SU-DHL-6 (cell line): ENCODE measurements at regions not wholly inside any gene's neighbourhood (a gene's known extent, or its start where the extent isn't known, plus 50 kb on each side); places are given as distances from the start of the nearest gene placed in this dataset.

Source experiments
- EZH2phosphoT487 ChIP-seq: fragments of 200-600 bp; sonication (generic), shearing (Covaris generic); conservative IDR thresholded peaks from 2 replicates; pipeline ENCODE4 v1.6.1; 2018; ENCODE audit warnings: mild to moderate bottlenecking, antibody characterized with exemption, low read length, moderate library complexity, mixed read lengths
- TF ChIP-seq, protein P1 (sequence below): fragments of 200-600 bp; sonication (generic); IDR thresholded peaks from one replicate; pipeline ENCODE4 v1.5.1; 2017; ENCODE audit warnings: antibody characterized with exemption, mild to moderate bottlenecking, low read length, moderate library complexity; ENCODE audit not compliant: insufficient read depth, poor library complexity, severe bottlenecking

DNA sequence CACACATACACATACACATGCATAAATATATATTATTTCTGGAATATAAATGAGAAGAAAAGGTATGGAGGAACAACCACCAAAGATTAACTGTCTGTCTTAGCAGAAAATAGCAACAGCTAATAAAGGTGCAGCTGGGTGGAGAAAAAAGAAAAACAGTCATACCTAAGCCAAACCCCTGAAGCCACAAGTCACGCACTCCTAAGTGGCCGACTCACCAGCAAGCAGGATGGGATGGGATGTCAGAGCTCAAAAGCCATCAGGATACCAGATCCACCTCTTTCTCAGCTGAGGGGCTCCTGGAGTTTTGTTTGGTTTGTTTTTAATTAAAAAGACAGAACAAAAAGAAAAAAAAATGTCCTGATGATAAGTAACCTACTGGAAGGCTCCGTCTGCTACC lies 64.7 kb upstream of the HIVEP3 start:
- TF ChIP-seq, protein P1, sequence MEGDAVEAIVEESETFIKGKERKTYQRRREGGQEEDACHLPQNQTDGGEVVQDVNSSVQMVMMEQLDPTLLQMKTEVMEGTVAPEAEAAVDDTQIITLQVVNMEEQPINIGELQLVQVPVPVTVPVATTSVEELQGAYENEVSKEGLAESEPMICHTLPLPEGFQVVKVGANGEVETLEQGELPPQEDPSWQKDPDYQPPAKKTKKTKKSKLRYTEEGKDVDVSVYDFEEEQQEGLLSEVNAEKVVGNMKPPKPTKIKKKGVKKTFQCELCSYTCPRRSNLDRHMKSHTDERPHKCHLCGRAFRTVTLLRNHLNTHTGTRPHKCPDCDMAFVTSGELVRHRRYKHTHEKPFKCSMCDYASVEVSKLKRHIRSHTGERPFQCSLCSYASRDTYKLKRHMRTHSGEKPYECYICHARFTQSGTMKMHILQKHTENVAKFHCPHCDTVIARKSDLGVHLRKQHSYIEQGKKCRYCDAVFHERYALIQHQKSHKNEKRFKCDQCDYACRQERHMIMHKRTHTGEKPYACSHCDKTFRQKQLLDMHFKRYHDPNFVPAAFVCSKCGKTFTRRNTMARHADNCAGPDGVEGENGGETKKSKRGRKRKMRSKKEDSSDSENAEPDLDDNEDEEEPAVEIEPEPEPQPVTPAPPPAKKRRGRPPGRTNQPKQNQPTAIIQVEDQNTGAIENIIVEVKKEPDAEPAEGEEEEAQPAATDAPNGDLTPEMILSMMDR: no peak
- no peak for TF ChIP-seq EZH2phosphoT487
